LNCAP (cell line): ENCODE measurements at regions not wholly inside any gene's neighbourhood (a gene's known extent, or its start where the extent isn't known, plus 50 kb on each side); places are given as distances from the start of the nearest gene placed in this dataset.

Experiments used
- CTCF ChIP-seq: fragments of 450-650 bp; IDR thresholded peaks from 2 replicates; pipeline ENCODE4 v1.5.1; 2017; ENCODE audit warnings: mild to moderate bottlenecking

- TF ChIP-seq CTCF, result no peak
Observed at GRCh38 chr6:122068291-122068769, 331.1 kb upstream of the HSF2 start.

GRCh38 chr6:122069932-122070331, 329.5 kb upstream of the HSF2 start:
- TF ChIP-seq CTCF, result no peak

GRCh38 chr6:122072014-122072647, 327.3 kb upstream of the HSF2 start:
- TF ChIP-seq CTCF, result no peak

GRCh38 chr6:122075084-122075838, 324.2 kb upstream of the HSF2 start:
- no peak for TF ChIP-seq CTCF

- no peak for TF ChIP-seq CTCF
Observed at GRCh38 chr6:122075917-122076316, 323.5 kb upstream of the HSF2 start.

- TF ChIP-seq CTCF, result no peak
Observed at GRCh38 chr6:122077603-122078002, 321.8 kb upstream of the HSF2 start.

- TF ChIP-seq CTCF, result no peak
Observed at GRCh38 chr6:122078481-122078880, 321.0 kb upstream of the HSF2 start.
